ENCODE measurements at regions not wholly inside any gene's neighbourhood (a gene's known extent, or its start where the extent isn't known, plus 50 kb on each side); places are given as distances from the start of the nearest gene placed in this dataset.

GRCh38 chr13:70324519-70324918, 216.3 kb upstream of the KLHL1 start:
- H3K27me3 ChIP-seq (ENCODE audit: insufficient read depth, low read length, poor library complexity) = no peaks in the 10 kb centered on the region
- no peak for ATAC-seq (ENCODE audit: insufficient read depth, low read depth)
- H2AFZ ChIP-seq (ENCODE audit: low read depth, low read length) = no peak overlapping the region
- no peaks in the 10 kb centered on the region for H3K79me2 ChIP-seq (ENCODE audit: insufficient read depth, low read length)
- H3K36me3 ChIP-seq (ENCODE audit: insufficient read depth, low read length) = no peaks in the 10 kb centered on the region
- H3K4me1 ChIP-seq (ENCODE audit: insufficient read depth, low read length) = no peaks in the 10 kb centered on the region
- H3K9ac ChIP-seq (ENCODE audit: low read depth, low read length) = no peak overlapping the region
- no peak overlapping the region for H3K4me2 ChIP-seq (ENCODE audit: insufficient read depth, low read length)
- TF ChIP-seq, protein P1, sequence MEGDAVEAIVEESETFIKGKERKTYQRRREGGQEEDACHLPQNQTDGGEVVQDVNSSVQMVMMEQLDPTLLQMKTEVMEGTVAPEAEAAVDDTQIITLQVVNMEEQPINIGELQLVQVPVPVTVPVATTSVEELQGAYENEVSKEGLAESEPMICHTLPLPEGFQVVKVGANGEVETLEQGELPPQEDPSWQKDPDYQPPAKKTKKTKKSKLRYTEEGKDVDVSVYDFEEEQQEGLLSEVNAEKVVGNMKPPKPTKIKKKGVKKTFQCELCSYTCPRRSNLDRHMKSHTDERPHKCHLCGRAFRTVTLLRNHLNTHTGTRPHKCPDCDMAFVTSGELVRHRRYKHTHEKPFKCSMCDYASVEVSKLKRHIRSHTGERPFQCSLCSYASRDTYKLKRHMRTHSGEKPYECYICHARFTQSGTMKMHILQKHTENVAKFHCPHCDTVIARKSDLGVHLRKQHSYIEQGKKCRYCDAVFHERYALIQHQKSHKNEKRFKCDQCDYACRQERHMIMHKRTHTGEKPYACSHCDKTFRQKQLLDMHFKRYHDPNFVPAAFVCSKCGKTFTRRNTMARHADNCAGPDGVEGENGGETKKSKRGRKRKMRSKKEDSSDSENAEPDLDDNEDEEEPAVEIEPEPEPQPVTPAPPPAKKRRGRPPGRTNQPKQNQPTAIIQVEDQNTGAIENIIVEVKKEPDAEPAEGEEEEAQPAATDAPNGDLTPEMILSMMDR (IDR thresholded peaks at IDR 0.05; ENCODE audit: borderline replicate concordance, extremely low read depth, low read length, poor library complexity, severe bottlenecking) = no peak
- TF ChIP-seq EZH2 (IDR thresholded peaks at IDR 0.05; ENCODE audit: borderline replicate concordance, low read depth, low read length, severe bottlenecking) = no peak
- H3K27ac ChIP-seq (ENCODE audit: low read length) = no peak overlapping the region
- H3K4me3 ChIP-seq (ENCODE audit: low read depth in 1 of 2, low read length in 2 of 2) = no peak overlapping the region
- H3K9me3 ChIP-seq (ENCODE audit: insufficient read depth, low read length, severe bottlenecking) = no peaks in the 10 kb centered on the region
- H4K20me1 ChIP-seq (ENCODE audit: insufficient read depth, low read length) = no peaks in the 10 kb centered on the region
- DNase-seq = no peak

DNA sequence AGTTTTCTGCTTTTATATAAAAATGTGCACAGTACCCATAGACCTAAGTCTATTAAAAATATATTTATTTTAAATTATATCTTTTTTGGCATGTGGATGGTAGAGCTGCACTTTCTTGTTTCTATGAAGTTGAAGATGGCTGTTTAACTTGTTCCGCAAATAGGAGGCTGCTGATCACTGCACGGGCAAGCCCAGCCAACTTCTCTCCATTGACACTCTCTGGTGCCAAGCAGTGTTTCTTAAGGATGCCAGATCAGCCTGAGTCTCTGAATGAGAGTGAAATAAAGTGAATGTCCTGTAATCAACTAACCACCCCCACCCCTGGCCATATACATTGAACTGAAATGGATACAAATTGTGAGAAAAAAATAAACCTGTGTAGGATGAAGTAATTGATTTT, 202.9 kb upstream of the KLHL1 start:
- Histone ChIP-seq H3K36me3 (ENCODE audit: insufficient read depth, low read length) (no peaks in the 10 kb centered on the region), H3K4me1 (ENCODE audit: insufficient read depth, low read length) (no peaks in the 10 kb centered on the region), H3K9ac (ENCODE audit: low read depth, low read length) (no peak overlapping the region), H2AFZ (ENCODE audit: low read depth, low read length) (no peak overlapping the region), H3K4me2 (ENCODE audit: insufficient read depth, low read length) (no peak overlapping the region), H3K4me3 (ENCODE audit: low read depth in 1 of 2, low read length in 2 of 2) (no peak overlapping the region), H3K79me2 (ENCODE audit: insufficient read depth, low read length) (no peaks in the 10 kb centered on the region), H3K9me3 (ENCODE audit: insufficient read depth, low read length, severe bottlenecking) (no peaks in the 10 kb centered on the region), H3K27me3 (ENCODE audit: insufficient read depth, low read length, poor library complexity) (no peaks in the 10 kb centered on the region), H3K27ac (ENCODE audit: low read length) (no peak overlapping the region), H4K20me1 (ENCODE audit: insufficient read depth, low read length) (no peaks in the 10 kb centered on the region)
- no peak for TF ChIP-seq EZH2 (IDR thresholded peaks at IDR 0.05; ENCODE audit: borderline replicate concordance, low read depth, low read length, severe bottlenecking)
- TF ChIP-seq, protein P1 (IDR thresholded peaks at IDR 0.05; ENCODE audit: borderline replicate concordance, extremely low read depth, low read length, poor library complexity, severe bottlenecking) = no peak
- ATAC-seq (ENCODE audit: insufficient read depth, low read depth) (no peak), DNase-seq (no peak)

GRCh38 chr13:70310396-70311119, 202.3 kb upstream of the KLHL1 start:
- Histone ChIP-seq H3K36me3 (ENCODE audit: insufficient read depth, low read length) (no peaks in the 10 kb centered on the region), H3K27me3 (ENCODE audit: insufficient read depth, low read length, poor library complexity) (no peaks in the 10 kb centered on the region), H3K9ac (ENCODE audit: low read depth, low read length) (no peak overlapping the region), H3K4me3 (ENCODE audit: low read depth in 1 of 2, low read length in 2 of 2) (no peak overlapping the region), H3K27ac (ENCODE audit: low read length) (no peak overlapping the region), H3K79me2 (ENCODE audit: insufficient read depth, low read length) (no peaks in the 10 kb centered on the region), H3K9me3 (ENCODE audit: insufficient read depth, low read length, severe bottlenecking) (peaks cover 2% of the 10 kb centered on the region), H2AFZ (ENCODE audit: low read depth, low read length) (no peak overlapping the region), H4K20me1 (ENCODE audit: insufficient read depth, low read length) (no peaks in the 10 kb centered on the region), H3K4me1 (ENCODE audit: insufficient read depth, low read length) (no peaks in the 10 kb centered on the region), H3K4me2 (ENCODE audit: insufficient read depth, low read length) (no peak overlapping the region)
- no peak for DNase-seq
- no peak for ATAC-seq (ENCODE audit: insufficient read depth, low read depth)
- TF ChIP-seq, protein P1 (IDR thresholded peaks at IDR 0.05; ENCODE audit: borderline replicate concordance, extremely low read depth, low read length, poor library complexity, severe bottlenecking) = peak; percentile 35
- no peak for TF ChIP-seq EZH2 (IDR thresholded peaks at IDR 0.05; ENCODE audit: borderline replicate concordance, low read depth, low read length, severe bottlenecking)

Data from DND-41 (cell line).